WTC11 (cell line): ENCODE measurements at regions not wholly inside any gene's neighbourhood (a gene's known extent, or its start where the extent isn't known, plus 50 kb on each side); places are given as distances from the start of the nearest gene placed in this dataset.

Experiments used
- ATAC-seq: fragments of 200-7000 bp; cut with Tn5 transposase; 2 replicates; pipeline ENCODE4 v1.10.0; 2021; ENCODE audit warnings: mild to moderate bottlenecking, moderate library complexity
- CTCF ChIA-PET: fragments of 300-600 bp; sonication (Branson Sonifier 250); formaldehyde crosslinking; loops from one replicate; lab custom pipeline; 2021; ENCODE audit warnings: antibody characterized with exemption; lab: Charles Lee
- POLR2A ChIA-PET: fragments of 350-600 bp; sonication (Branson Sonifier 250); formaldehyde crosslinking; loops from one replicate; lab custom pipeline; 2021; ENCODE audit warnings: antibody characterized with exemption; lab: Charles Lee
- DNase-seq: peaks from one replicate; pipeline ENCODE4 v3.0.0; 2021; ENCODE audit warnings: low spot score
- H3K27ac Mint-ChIP-seq: 2 replicates; pipeline ENCODE4 v1.8.0; 2021; ENCODE audit warnings: mixed read lengths
- H3K27me3 Mint-ChIP-seq: 2 replicates; pipeline ENCODE4 v1.8.0; 2021; ENCODE audit warnings: low read depth, mild to moderate bottlenecking, moderate library complexity, mixed read lengths
- H3K36me3 Mint-ChIP-seq: 2 replicates; pipeline ENCODE4 v1.8.0; 2021; ENCODE audit warnings: mixed read lengths
- H3K4me1 Mint-ChIP-seq: 2 replicates; pipeline ENCODE4 v1.8.0; 2022; ENCODE audit warnings: mixed read lengths
- H3K4me3 Mint-ChIP-seq: 2 replicates; pipeline ENCODE4 v1.8.0; 2021; ENCODE audit warnings: mild to moderate bottlenecking, moderate library complexity, mixed read lengths
- H3K9me3 Mint-ChIP-seq: 2 replicates; pipeline ENCODE4 v1.8.0; 2021; ENCODE audit warnings: mixed read lengths
- ETV6 ChIP-seq: sonication (generic); formaldehyde crosslinking; IDR thresholded peaks from 2 replicates; pipeline ENCODE4 v1.8.1; 2022; ENCODE audit warnings: mild to moderate bottlenecking, missing genetic modification reagents
- GABPB1 ChIP-seq: sonication (generic); formaldehyde crosslinking; IDR thresholded peaks from 2 replicates; pipeline ENCODE4 v1.8.1; 2023; ENCODE audit warnings: mild to moderate bottlenecking, missing genetic modification reagents
- GRHL2 ChIP-seq: fragments of 250-450 bp; sonication (Bioruptor Pico); IDR thresholded peaks from 2 replicates; pipeline ENCODE4 v1.8.0; 2022; ENCODE audit warnings: mild to moderate bottlenecking, moderate library complexity; ENCODE audit not compliant: insufficient replicate concordance, severe bottlenecking
- JUN ChIP-seq: sonication (generic); formaldehyde crosslinking; IDR thresholded peaks from 2 replicates; pipeline ENCODE4 v1.8.0; 2023; ENCODE audit warnings: mild to moderate bottlenecking, missing genetic modification reagents
- MXD4 ChIP-seq: fragments of 250-450 bp; sonication (Bioruptor Pico); IDR thresholded peaks from 2 replicates; pipeline ENCODE4 v1.8.0; 2021; ENCODE audit warnings: mild to moderate bottlenecking, moderate library complexity, borderline replicate concordance
- NFATC4 ChIP-seq: fragments of 250-450 bp; sonication (Bioruptor Pico); IDR thresholded peaks from 2 replicates; pipeline ENCODE4 v1.9.0; 2021; ENCODE audit warnings: mild to moderate bottlenecking
- NFYB ChIP-seq: sonication (generic); formaldehyde crosslinking; conservative IDR thresholded peaks from 2 replicates; pipeline ENCODE4 v1.8.0; 2022; ENCODE audit warnings: low read depth, missing genetic modification reagents
- RORB ChIP-seq: fragments of 250-450 bp; sonication (Bioruptor Pico); IDR thresholded peaks from 2 replicates; pipeline ENCODE4 v1.9.0; 2021; ENCODE audit warnings: mild to moderate bottlenecking
- SMAD3 ChIP-seq: sonication (generic); formaldehyde crosslinking; IDR thresholded peaks from 2 replicates; pipeline ENCODE4 v1.8.0; 2022; ENCODE audit warnings: missing genetic modification reagents, mild to moderate bottlenecking, borderline replicate concordance
- TCF7 ChIP-seq: sonication (generic); formaldehyde crosslinking; IDR thresholded peaks from 2 replicates; pipeline ENCODE4 v1.8.0; 2022; ENCODE audit warnings: mild to moderate bottlenecking, low read depth, missing genetic modification reagents, moderate library complexity
- TP53 ChIP-seq: sonication (generic); formaldehyde crosslinking; IDR thresholded peaks from 2 replicates; pipeline ENCODE4 v1.8.1; 2023; ENCODE audit warnings: mild to moderate bottlenecking, missing genetic modification reagents
- ZBTB21 ChIP-seq: sonication (generic); formaldehyde crosslinking; IDR thresholded peaks from 2 replicates; pipeline ENCODE4 v1.8.1; 2023; ENCODE audit warnings: mild to moderate bottlenecking, missing genetic modification reagents, borderline replicate concordance
- ZNF263 ChIP-seq: sonication (generic); formaldehyde crosslinking; IDR thresholded peaks from 2 replicates; pipeline ENCODE4 v1.8.1; 2022; ENCODE audit warnings: low read depth, mild to moderate bottlenecking, moderate library complexity, missing genetic modification reagents
- ZNF416 ChIP-seq: fragments of 250-450 bp; sonication (Bioruptor Pico); IDR thresholded peaks from 2 replicates; pipeline ENCODE4 v1.9.0; 2021; ENCODE audit warnings: mild to moderate bottlenecking, inconsistent platforms
- ZNF423 ChIP-seq: fragments of 250-450 bp; sonication (Bioruptor Pico); IDR thresholded peaks from 2 replicates; pipeline ENCODE4 v2.1.2; 2022; ENCODE audit warnings: mild to moderate bottlenecking, moderate library complexity
- TF ChIP-seq, protein P1 (sequence below): sonication (generic); formaldehyde crosslinking; IDR thresholded peaks from 2 replicates; pipeline ENCODE4 v1.8.1; 2022; ENCODE audit warnings: mild to moderate bottlenecking, moderate library complexity, missing genetic modification reagents
- TF ChIP-seq, protein P2 (sequence below): sonication (generic); formaldehyde crosslinking; IDR thresholded peaks from 2 replicates; pipeline ENCODE4 v1.8.0; 2022; ENCODE audit warnings: mild to moderate bottlenecking, missing genetic modification reagents
- TF ChIP-seq, protein P3 (sequence below): sonication (generic); formaldehyde crosslinking; IDR thresholded peaks from 2 replicates; pipeline ENCODE4 v1.8.0; 2023; ENCODE audit warnings: missing genetic modification reagents, mild to moderate bottlenecking, borderline replicate concordance
- TF ChIP-seq, protein P4 (sequence below): fragments of 250-450 bp; sonication (Bioruptor Pico); IDR thresholded peaks from 2 replicates; pipeline ENCODE4 v1.8.0; 2021; ENCODE audit warnings: mild to moderate bottlenecking
- TF ChIP-seq, protein P5 (sequence below): fragments of 250-450 bp; sonication (Bioruptor Pico); conservative IDR thresholded peaks from 2 replicates; pipeline ENCODE4 v1.9.0; 2021; ENCODE audit warnings: mild to moderate bottlenecking
- TF ChIP-seq, protein P6 (sequence below): sonication (generic); formaldehyde crosslinking; IDR thresholded peaks from 2 replicates; pipeline ENCODE4 v1.8.1; 2023; ENCODE audit warnings: mild to moderate bottlenecking, missing genetic modification reagents
- TF ChIP-seq, protein P7 (sequence below): sonication (generic); formaldehyde crosslinking; IDR thresholded peaks from 2 replicates; pipeline ENCODE4 v1.8.0; 2022; ENCODE audit warnings: mild to moderate bottlenecking, missing genetic modification reagents

DNA sequence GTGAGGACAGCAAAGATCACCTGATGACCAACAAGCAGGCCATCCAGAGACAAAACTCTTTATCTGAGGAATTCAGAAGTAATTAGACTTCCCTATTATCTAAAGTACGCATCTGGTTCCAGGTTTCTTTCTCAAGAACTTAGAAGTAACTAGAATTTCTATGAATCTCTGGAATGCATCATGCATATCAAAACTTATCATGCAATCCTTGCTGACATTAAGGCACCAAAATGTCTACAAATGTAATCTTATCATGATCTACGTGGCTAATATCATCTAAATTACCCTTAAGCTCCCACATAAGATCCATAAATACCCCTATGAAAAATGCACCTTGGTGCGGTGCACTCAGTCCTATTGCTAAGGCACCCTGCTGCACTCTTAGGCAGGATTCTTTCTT is 488.1 kb upstream of the TLE4 start:
- no peaks in the 10 kb centered on the region for H3K27me3 Mint-ChIP-seq
- ChIA-PET POLR2A (no interaction called here), CTCF (no interaction called here)
- H3K4me1 Mint-ChIP-seq = 0 out of 2 replicates have a peak, but pooled peaks cover 2% of the 10 kb centered on the region
- no peak for DNase-seq
- H3K27ac Mint-ChIP-seq = no peak overlapping the region
- peaks cover 11% of the 10 kb centered on the region for H3K36me3 Mint-ChIP-seq
- ATAC-seq = no peak
- H3K9me3 Mint-ChIP-seq = peaks cover 14% of the 10 kb centered on the region
- TF ChIP-seq, protein P1, sequence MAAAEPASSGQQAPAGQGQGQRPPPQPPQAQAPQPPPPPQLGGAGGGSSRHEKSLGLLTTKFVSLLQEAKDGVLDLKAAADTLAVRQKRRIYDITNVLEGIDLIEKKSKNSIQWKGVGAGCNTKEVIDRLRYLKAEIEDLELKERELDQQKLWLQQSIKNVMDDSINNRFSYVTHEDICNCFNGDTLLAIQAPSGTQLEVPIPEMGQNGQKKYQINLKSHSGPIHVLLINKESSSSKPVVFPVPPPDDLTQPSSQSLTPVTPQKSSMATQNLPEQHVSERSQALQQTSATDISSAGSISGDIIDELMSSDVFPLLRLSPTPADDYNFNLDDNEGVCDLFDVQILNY = no peak
- TF ChIP-seq ETV6 = no peak
- TF ChIP-seq, protein P2, sequence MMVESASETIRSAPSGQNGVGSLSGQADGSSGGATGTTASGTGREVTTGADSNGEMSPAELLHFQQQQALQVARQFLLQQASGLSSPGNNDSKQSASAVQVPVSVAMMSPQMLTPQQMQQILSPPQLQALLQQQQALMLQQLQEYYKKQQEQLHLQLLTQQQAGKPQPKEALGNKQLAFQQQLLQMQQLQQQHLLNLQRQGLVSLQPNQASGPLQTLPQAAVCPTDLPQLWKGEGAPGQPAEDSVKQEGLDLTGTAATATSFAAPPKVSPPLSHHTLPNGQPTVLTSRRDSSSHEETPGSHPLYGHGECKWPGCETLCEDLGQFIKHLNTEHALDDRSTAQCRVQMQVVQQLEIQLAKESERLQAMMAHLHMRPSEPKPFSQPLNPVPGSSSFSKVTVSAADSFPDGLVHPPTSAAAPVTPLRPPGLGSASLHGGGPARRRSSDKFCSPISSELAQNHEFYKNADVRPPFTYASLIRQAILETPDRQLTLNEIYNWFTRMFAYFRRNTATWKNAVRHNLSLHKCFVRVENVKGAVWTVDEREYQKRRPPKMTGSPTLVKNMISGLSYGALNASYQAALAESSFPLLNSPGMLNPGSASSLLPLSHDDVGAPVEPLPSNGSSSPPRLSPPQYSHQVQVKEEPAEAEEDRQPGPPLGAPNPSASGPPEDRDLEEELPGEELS (CRISPR knock-in tag) = no peak
- TF ChIP-seq ZNF416 = no peak
- TF ChIP-seq NFATC4 (CRISPR knock-in tag) = no peak
- TF ChIP-seq, protein P3, sequence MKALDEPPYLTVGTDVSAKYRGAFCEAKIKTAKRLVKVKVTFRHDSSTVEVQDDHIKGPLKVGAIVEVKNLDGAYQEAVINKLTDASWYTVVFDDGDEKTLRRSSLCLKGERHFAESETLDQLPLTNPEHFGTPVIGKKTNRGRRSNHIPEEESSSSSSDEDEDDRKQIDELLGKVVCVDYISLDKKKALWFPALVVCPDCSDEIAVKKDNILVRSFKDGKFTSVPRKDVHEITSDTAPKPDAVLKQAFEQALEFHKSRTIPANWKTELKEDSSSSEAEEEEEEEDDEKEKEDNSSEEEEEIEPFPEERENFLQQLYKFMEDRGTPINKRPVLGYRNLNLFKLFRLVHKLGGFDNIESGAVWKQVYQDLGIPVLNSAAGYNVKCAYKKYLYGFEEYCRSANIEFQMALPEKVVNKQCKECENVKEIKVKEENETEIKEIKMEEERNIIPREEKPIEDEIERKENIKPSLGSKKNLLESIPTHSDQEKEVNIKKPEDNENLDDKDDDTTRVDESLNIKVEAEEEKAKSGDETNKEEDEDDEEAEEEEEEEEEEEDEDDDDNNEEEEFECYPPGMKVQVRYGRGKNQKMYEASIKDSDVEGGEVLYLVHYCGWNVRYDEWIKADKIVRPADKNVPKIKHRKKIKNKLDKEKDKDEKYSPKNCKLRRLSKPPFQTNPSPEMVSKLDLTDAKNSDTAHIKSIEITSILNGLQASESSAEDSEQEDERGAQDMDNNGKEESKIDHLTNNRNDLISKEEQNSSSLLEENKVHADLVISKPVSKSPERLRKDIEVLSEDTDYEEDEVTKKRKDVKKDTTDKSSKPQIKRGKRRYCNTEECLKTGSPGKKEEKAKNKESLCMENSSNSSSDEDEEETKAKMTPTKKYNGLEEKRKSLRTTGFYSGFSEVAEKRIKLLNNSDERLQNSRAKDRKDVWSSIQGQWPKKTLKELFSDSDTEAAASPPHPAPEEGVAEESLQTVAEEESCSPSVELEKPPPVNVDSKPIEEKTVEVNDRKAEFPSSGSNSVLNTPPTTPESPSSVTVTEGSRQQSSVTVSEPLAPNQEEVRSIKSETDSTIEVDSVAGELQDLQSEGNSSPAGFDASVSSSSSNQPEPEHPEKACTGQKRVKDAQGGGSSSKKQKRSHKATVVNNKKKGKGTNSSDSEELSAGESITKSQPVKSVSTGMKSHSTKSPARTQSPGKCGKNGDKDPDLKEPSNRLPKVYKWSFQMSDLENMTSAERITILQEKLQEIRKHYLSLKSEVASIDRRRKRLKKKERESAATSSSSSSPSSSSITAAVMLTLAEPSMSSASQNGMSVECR (CRISPR knock-in tag) = no peak
- no peak for TF ChIP-seq JUN (CRISPR knock-in tag)
- TF ChIP-seq, protein P4, sequence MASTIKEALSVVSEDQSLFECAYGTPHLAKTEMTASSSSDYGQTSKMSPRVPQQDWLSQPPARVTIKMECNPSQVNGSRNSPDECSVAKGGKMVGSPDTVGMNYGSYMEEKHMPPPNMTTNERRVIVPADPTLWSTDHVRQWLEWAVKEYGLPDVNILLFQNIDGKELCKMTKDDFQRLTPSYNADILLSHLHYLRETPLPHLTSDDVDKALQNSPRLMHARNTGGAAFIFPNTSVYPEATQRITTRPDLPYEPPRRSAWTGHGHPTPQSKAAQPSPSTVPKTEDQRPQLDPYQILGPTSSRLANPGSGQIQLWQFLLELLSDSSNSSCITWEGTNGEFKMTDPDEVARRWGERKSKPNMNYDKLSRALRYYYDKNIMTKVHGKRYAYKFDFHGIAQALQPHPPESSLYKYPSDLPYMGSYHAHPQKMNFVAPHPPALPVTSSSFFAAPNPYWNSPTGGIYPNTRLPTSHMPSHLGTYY (CRISPR knock-in tag) = no peak
- TF ChIP-seq, protein P5, sequence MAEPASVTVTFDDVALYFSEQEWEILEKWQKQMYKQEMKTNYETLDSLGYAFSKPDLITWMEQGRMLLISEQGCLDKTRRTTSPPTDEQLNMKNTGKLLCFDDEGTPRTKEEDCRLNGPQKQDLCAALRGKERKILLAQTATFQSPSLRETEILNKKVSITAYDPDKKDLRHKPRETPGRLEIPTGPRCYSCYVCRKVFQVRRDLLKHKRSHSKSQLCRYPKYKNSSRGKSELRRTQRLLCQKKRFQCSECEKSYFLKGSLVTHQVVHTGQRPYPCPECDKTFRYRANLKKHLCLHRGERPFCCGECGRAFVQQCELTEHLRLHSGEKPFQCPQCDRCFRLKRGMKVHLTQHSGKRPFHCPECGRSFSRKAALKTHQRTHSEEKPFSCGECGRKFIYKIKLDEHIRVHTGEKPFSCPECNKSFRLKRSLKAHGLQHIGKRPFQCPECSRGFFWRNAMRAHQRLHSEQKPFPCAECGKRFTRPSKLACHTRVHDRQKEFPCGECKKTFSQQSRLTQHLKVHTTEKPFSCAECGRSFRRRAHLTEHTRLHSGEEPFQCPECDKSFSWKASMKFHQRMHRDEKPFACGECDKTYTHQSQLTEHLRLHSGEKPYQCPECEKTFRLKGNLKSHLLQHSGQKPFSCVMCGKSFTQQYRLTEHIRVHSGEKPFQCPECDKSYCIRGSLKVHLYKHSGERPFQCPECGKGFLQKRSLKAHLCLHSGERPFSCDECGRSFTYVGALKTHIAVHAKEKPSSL = no peak
- no peak for TF ChIP-seq MXD4 (CRISPR knock-in tag)
- no peak for TF ChIP-seq RORB
- no peak for TF ChIP-seq ZBTB21 (CRISPR knock-in tag)
- TF ChIP-seq SMAD3 = no peak
- no peak overlapping the region for H3K4me3 Mint-ChIP-seq

DNA sequence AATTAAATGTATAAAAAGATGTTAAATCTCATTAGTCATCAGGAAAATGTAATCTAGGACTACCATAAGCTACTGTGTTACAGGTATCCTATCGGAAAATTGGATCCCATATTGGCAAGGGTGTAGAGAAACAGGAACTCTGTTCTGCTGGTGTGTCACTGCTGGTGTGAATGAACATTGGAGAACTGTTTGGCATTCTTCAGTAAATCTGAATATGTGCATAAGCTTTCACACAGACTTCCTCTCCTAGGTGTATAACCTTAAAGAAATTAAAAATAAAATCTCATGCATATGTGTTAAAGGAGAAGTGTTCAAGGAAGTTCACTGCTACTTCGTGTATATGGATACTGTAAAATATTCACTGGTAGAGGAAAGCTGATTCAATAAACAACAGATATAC is 484.6 kb upstream of the TLE4 start:
- ATAC-seq = no peak
- H3K4me1 Mint-ChIP-seq = no peaks in the 10 kb centered on the region
- no peak overlapping the region for H3K27ac Mint-ChIP-seq
- H3K27me3 Mint-ChIP-seq = no peaks in the 10 kb centered on the region
- DNase-seq = no peak
- H3K9me3 Mint-ChIP-seq = peaks cover 34% of the 10 kb centered on the region
- no peak for TF ChIP-seq TP53 (CRISPR knock-in tag)
- no peak for TF ChIP-seq TCF7 (CRISPR knock-in tag)
- no peak for TF ChIP-seq GABPB1 (CRISPR knock-in tag)
- no peak for TF ChIP-seq NFYB (CRISPR knock-in tag)
- no peak for TF ChIP-seq ZNF263 (CRISPR knock-in tag)
- TF ChIP-seq ZNF423 (CRISPR knock-in tag) = no peak
- no peak for TF ChIP-seq GRHL2 (CRISPR knock-in tag)
- TF ChIP-seq JUN (CRISPR knock-in tag) = no peak
- TF ChIP-seq, protein P6, sequence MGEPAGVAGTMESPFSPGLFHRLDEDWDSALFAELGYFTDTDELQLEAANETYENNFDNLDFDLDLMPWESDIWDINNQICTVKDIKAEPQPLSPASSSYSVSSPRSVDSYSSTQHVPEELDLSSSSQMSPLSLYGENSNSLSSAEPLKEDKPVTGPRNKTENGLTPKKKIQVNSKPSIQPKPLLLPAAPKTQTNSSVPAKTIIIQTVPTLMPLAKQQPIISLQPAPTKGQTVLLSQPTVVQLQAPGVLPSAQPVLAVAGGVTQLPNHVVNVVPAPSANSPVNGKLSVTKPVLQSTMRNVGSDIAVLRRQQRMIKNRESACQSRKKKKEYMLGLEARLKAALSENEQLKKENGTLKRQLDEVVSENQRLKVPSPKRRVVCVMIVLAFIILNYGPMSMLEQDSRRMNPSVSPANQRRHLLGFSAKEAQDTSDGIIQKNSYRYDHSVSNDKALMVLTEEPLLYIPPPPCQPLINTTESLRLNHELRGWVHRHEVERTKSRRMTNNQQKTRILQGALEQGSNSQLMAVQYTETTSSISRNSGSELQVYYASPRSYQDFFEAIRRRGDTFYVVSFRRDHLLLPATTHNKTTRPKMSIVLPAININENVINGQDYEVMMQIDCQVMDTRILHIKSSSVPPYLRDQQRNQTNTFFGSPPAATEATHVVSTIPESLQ (CRISPR knock-in tag) = no peak
- TF ChIP-seq MXD4 (CRISPR knock-in tag) = no peak
- TF ChIP-seq, protein P7, sequence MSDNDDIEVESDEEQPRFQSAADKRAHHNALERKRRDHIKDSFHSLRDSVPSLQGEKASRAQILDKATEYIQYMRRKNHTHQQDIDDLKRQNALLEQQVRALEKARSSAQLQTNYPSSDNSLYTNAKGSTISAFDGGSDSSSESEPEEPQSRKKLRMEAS (CRISPR knock-in tag) = no peak
- no peak for TF ChIP-seq ZNF416
- peaks cover 27% of the 10 kb centered on the region for H3K36me3 Mint-ChIP-seq
- POLR2A ChIA-PET = no interaction called here
- no peak overlapping the region for H3K4me3 Mint-ChIP-seq
- CTCF ChIA-PET = interaction anchor here (0.5 kb wide), 1 partner anchor 718 kb away, joined by 4 read pairs; no protein-coding TSS in a partner anchor
